Heart left ventricle (tissue), 13 donors: ENCODE measurements at regions not wholly inside any gene's neighbourhood (a gene's known extent, or its start where the extent isn't known, plus 50 kb on each side); places are given as distances from the start of the nearest gene placed in this dataset.

Experiments used
- POLR2A ChIP-seq, 2 donors: fragments of 450-650 bp; IDR thresholded peaks; one replicate each; pipeline ENCODE4 v1.6.1; 2017; ENCODE audit warnings: antibody characterized with exemption in 2 of 2, mild to moderate bottlenecking in 2 of 2, moderate library complexity in 2 of 2
- TF ChIP-seq, protein P1 (sequence below), 12 donors: fragments of 200-600 bp; sonication (generic) in 4 of 12; IDR thresholded peaks; one replicate each; pipeline versions ENCODE4 v1.5.0 to v1.8.0; 2018 to 2022; ENCODE audit warnings: antibody characterized with exemption in 12 of 12, mild to moderate bottlenecking in 5 of 12
- donor health status: ischemic (EF 13 %, LVEDD 7.1; RV severe dilation, severe dysfunction).
- donor health status: DM: no; HTN: yes; CAD: no.
- donor health status: DM: no; HTN: no; CAD: no.
- donor health status: ischemic (EF 25% LVEDD 6.9; RV normal size, moderate dysfunction).
- donor health status: ischemic (EF 25% LVEDD 5.7; RV mildly dilated, moderate dysfunction).
- donor health status: ischemic (EF 35%, LVEDD 5.7; RV mildly dilated, moderate dysfunction).
- donor health status: nonischemic (EF 11% LVEDD 7.7; RV severe dilation, severe dysfunction).
- donor health status: DM: yes; HTN: yes; CAD: no.
- donor health status: PGD.
- donor health status: ischemic (EF 29% LVEDD 5.4; RV normal size, mild dysfunction).
- donor health status: nonischemic (EF 23%, LVEDD 6.1; RV moderate dilation, normal function).

DNA sequence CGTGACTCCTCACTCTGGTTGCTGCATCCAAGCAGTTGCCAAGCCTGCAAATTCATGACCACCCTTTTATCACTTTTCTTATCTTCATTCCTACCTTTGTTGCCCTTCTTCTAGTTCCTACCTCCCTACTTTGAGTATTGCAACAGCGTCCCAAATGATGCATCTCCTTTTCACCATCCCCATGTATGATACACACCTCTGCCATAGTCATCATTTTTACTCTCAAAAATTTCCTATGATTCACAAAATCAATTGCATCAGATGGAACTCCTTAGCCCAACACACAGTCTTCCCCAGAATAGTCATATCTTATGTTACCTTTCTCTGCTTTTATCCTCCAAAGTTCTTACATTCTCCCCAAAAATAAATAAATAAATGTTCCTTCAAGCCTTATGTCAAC, 262.6 kb downstream of the TBL1XR1 start:
- TF ChIP-seq, protein P1, sequence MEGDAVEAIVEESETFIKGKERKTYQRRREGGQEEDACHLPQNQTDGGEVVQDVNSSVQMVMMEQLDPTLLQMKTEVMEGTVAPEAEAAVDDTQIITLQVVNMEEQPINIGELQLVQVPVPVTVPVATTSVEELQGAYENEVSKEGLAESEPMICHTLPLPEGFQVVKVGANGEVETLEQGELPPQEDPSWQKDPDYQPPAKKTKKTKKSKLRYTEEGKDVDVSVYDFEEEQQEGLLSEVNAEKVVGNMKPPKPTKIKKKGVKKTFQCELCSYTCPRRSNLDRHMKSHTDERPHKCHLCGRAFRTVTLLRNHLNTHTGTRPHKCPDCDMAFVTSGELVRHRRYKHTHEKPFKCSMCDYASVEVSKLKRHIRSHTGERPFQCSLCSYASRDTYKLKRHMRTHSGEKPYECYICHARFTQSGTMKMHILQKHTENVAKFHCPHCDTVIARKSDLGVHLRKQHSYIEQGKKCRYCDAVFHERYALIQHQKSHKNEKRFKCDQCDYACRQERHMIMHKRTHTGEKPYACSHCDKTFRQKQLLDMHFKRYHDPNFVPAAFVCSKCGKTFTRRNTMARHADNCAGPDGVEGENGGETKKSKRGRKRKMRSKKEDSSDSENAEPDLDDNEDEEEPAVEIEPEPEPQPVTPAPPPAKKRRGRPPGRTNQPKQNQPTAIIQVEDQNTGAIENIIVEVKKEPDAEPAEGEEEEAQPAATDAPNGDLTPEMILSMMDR (IDR thresholded peaks at IDR 0.05) = no peak
- TF ChIP-seq POLR2A (IDR thresholded peaks at IDR 0.05) = no peak
